HEK293 (cell line): ENCODE measurements at regions not wholly inside any gene's neighbourhood (a gene's known extent, or its start where the extent isn't known, plus 50 kb on each side); places are given as distances from the start of the nearest gene placed in this dataset.
"Not testable (repeated sequence)": the region's sequence is repeated elsewhere in the genome, so short reads cannot be mapped to it uniquely, and the experiment has no call there.

Experiments
- CTCF ChIA-PET: fragments of 350-600 bp; formaldehyde crosslinking; extraction: SDS; loops from one replicate; lab custom pipeline; 2021; ENCODE audit warnings: antibody characterized with exemption; lab: Yijun Ruan, JAX
- POLR2A ChIA-PET: fragments of 300-600 bp; formaldehyde crosslinking; extraction: SDS; loops from one replicate; lab custom pipeline; 2020; ENCODE audit warnings: antibody characterized with exemption, inconsistent platforms; lab: Yijun Ruan, JAX
- H3K27ac ChIP-seq: fragments of 200-500 bp; sonication (Bioruptor generic); 2 replicates; pipeline ENCODE4 v1.5.1; 2014; ENCODE audit warnings: low read depth, low read length, control low read depth, inconsistent platforms; ENCODE audit errors: extremely low read depth
- H3K36me3 ChIP-seq, 2 experiments: fragments of 200-500 bp in 1 of 2; sonication (Bioruptor generic) in 1 of 2; 1 replicate in 1 of 2; 2 replicates in 1 of 2; pipeline ENCODE4 v1.5.1; 2014 to 2017; ENCODE audit warnings: inconsistent platforms in 2 of 2, low read length in 2 of 2; ENCODE audit not compliant: control insufficient read depth in 2 of 2, insufficient read depth in 1 of 2
- H3K4me1 ChIP-seq: fragments of 200-500 bp; sonication (Bioruptor generic); 2 replicates; pipeline ENCODE4 v1.5.1; 2014; ENCODE audit warnings: mild to moderate bottlenecking, low read length, inconsistent platforms; ENCODE audit not compliant: control insufficient read depth, insufficient read depth
- H3K4me3 ChIP-seq: 2 replicates; pipeline ENCODE4 v1.5.1; 2011; ENCODE audit warnings: low read depth, mild to moderate bottlenecking, control low read depth, low read length, moderate library complexity
- H3K9me3 ChIP-seq: fragments of 200-500 bp; sonication (Bioruptor generic); 2 replicates; pipeline ENCODE4 v1.5.1; 2014; ENCODE audit warnings: low read depth, low read length, inconsistent platforms; ENCODE audit not compliant: control insufficient read depth, insufficient read depth
- FEZF1 ChIP-seq: fragments of 450-650 bp; formaldehyde crosslinking; IDR thresholded peaks from 2 replicates; pipeline ENCODE4 v1.5.1; 2016; ENCODE audit warnings: missing biosample characterization, missing genetic modification characterization
- GFI1B ChIP-seq: fragments of 450-650 bp; formaldehyde crosslinking; IDR thresholded peaks from 2 replicates; pipeline ENCODE4 v1.5.1; 2016; ENCODE audit warnings: missing biosample characterization, missing genetic modification characterization
- GLIS1 ChIP-seq: fragments of 450-650 bp; formaldehyde crosslinking; IDR thresholded peaks from 2 replicates; pipeline ENCODE4 v1.5.1; 2016; ENCODE audit warnings: missing biosample characterization, missing genetic modification characterization
- HOXD13 ChIP-seq: sonication (generic); formaldehyde crosslinking; IDR thresholded peaks from 2 replicates; pipeline ENCODE4 v1.8.0; 2022; ENCODE audit warnings: missing genetic modification reagents, borderline replicate concordance
- KLF16 ChIP-seq: fragments of 450-650 bp; formaldehyde crosslinking; IDR thresholded peaks from 2 replicates; pipeline ENCODE4 v1.5.1; 2017; ENCODE audit warnings: missing biosample characterization, missing genetic modification characterization
- KLF17 ChIP-seq: fragments of 450-650 bp; formaldehyde crosslinking; IDR thresholded peaks from 2 replicates; pipeline ENCODE4 v1.5.1; 2016; ENCODE audit warnings: missing biosample characterization, missing genetic modification characterization
- SCRT1 ChIP-seq: fragments of 450-650 bp; formaldehyde crosslinking; IDR thresholded peaks from 2 replicates; pipeline ENCODE4 v1.5.1; 2016; ENCODE audit warnings: missing biosample characterization, missing genetic modification characterization, borderline replicate concordance
- SCRT2 ChIP-seq: fragments of 450-650 bp; formaldehyde crosslinking; IDR thresholded peaks from 2 replicates; pipeline ENCODE4 v1.5.1; 2016; ENCODE audit warnings: missing biosample characterization, missing genetic modification characterization
- TSHZ1 ChIP-seq: fragments of 450-650 bp; formaldehyde crosslinking; IDR thresholded peaks from 2 replicates; pipeline ENCODE4 v1.5.1; 2016; ENCODE audit warnings: missing biosample characterization, missing genetic modification characterization, borderline replicate concordance
- WT1 ChIP-seq: fragments of 450-650 bp; formaldehyde crosslinking; IDR thresholded peaks from 2 replicates; pipeline ENCODE4 v1.5.1; 2016; ENCODE audit warnings: missing biosample characterization, missing genetic modification characterization
- ZNF121 ChIP-seq: fragments of 450-650 bp; formaldehyde crosslinking; IDR thresholded peaks from 2 replicates; pipeline ENCODE4 v1.5.1; 2016; ENCODE audit warnings: missing biosample characterization, missing genetic modification characterization
- ZNF138 ChIP-seq: fragments of 450-650 bp; formaldehyde crosslinking; IDR thresholded peaks from 2 replicates; pipeline ENCODE4 v1.5.1; 2016; ENCODE audit warnings: missing biosample characterization, missing genetic modification characterization, borderline replicate concordance
- ZNF140 ChIP-seq: fragments of 450-650 bp; formaldehyde crosslinking; IDR thresholded peaks from 2 replicates; pipeline ENCODE4 v1.5.1; 2016; ENCODE audit warnings: missing biosample characterization, missing genetic modification characterization
- ZNF16 ChIP-seq: fragments of 450-650 bp; formaldehyde crosslinking; IDR thresholded peaks from 2 replicates; pipeline ENCODE4 v1.5.1; 2016; ENCODE audit warnings: low read depth, missing biosample characterization, missing genetic modification characterization
- ZNF169 ChIP-seq: fragments of 450-650 bp; formaldehyde crosslinking; IDR thresholded peaks from 2 replicates; pipeline ENCODE4 v1.5.1; 2016; ENCODE audit warnings: missing biosample characterization, missing genetic modification characterization
- ZNF184 ChIP-seq: fragments of 450-650 bp; IDR thresholded peaks from 2 replicates; pipeline ENCODE4 v1.5.1; 2018; ENCODE audit warnings: missing biosample characterization, mild to moderate bottlenecking, missing genetic modification characterization
- ZNF362 ChIP-seq: fragments of 450-650 bp; formaldehyde crosslinking; IDR thresholded peaks from 2 replicates; pipeline ENCODE4 v1.5.1; 2016; ENCODE audit warnings: missing biosample characterization, missing genetic modification characterization
- ZNF37A ChIP-seq: fragments of 450-650 bp; IDR thresholded peaks from 2 replicates; pipeline ENCODE4 v1.5.1; 2018; ENCODE audit warnings: missing biosample characterization, missing genetic modification characterization
- ZNF394 ChIP-seq: fragments of 450-650 bp; formaldehyde crosslinking; IDR thresholded peaks from 2 replicates; pipeline ENCODE4 v1.5.1; 2016; ENCODE audit warnings: missing biosample characterization, missing genetic modification characterization, mild to moderate bottlenecking, moderate library complexity, borderline replicate concordance
- ZNF449 ChIP-seq: fragments of 450-650 bp; formaldehyde crosslinking; IDR thresholded peaks from 2 replicates; pipeline ENCODE4 v1.5.1; 2017; ENCODE audit warnings: missing biosample characterization, mild to moderate bottlenecking, missing genetic modification characterization, moderate library complexity
- ZNF48 ChIP-seq: fragments of 450-650 bp; formaldehyde crosslinking; IDR thresholded peaks from 2 replicates; pipeline ENCODE4 v1.5.1; 2016; ENCODE audit warnings: missing biosample characterization, missing genetic modification characterization
- ZNF514 ChIP-seq: fragments of 450-650 bp; formaldehyde crosslinking; IDR thresholded peaks from 2 replicates; pipeline ENCODE4 v1.5.1; 2016; ENCODE audit warnings: missing biosample characterization, missing genetic modification characterization
- ZNF555 ChIP-seq: fragments of 450-650 bp; formaldehyde crosslinking; conservative IDR thresholded peaks from 2 replicates; pipeline ENCODE4 v1.5.1; 2017; ENCODE audit warnings: missing biosample characterization, mild to moderate bottlenecking, missing genetic modification characterization, inconsistent platforms
- ZNF561 ChIP-seq: fragments of 450-650 bp; IDR thresholded peaks from 2 replicates; pipeline ENCODE4 v1.5.1; 2018; ENCODE audit warnings: missing biosample characterization, missing genetic modification characterization, borderline replicate concordance
- ZNF580 ChIP-seq: fragments of 450-650 bp; formaldehyde crosslinking; IDR thresholded peaks from 2 replicates; pipeline ENCODE4 v1.5.1; 2016; ENCODE audit warnings: missing biosample characterization, missing genetic modification characterization
- ZNF600 ChIP-seq: fragments of 450-650 bp; formaldehyde crosslinking; IDR thresholded peaks from 2 replicates; pipeline ENCODE4 v1.5.1; 2016; ENCODE audit warnings: missing biosample characterization, missing genetic modification characterization
- ZNF629 ChIP-seq: fragments of 450-650 bp; formaldehyde crosslinking; IDR thresholded peaks from 2 replicates; pipeline ENCODE4 v1.5.1; 2017; ENCODE audit warnings: missing biosample characterization, missing genetic modification characterization
- ZNF747 ChIP-seq: fragments of 450-650 bp; formaldehyde crosslinking; IDR thresholded peaks from 2 replicates; pipeline ENCODE4 v1.5.1; 2016; ENCODE audit warnings: missing biosample characterization, missing genetic modification characterization

GRCh38 chr17:72386173-72386572 is 265.4 kb downstream of the SOX9 start:
- H3K36me3 ChIP-seq, H3K9me3 ChIP-seq, H3K4me3 ChIP-seq: not testable (repeated sequence)
- H3K4me1 ChIP-seq, result peaks cover 35% of the 10 kb centered on the region
- ChIA-PET POLR2A (interaction anchor here (0.7 kb wide), 1 partner anchor 41 kb away, joined by 5 read pairs; no protein-coding TSS in a partner anchor), CTCF (interaction anchor here (0.5 to 0.6 kb wide), 2 partner anchors 22 to 1764 kb away, joined by 3 read pairs; no protein-coding TSS in a partner anchor)
- peak overlapping the region; percentile 61 for H3K27ac ChIP-seq
- 0 out of 2 replicates have a peak, but pooled peaks have one; percentile 13 for TF ChIP-seq SCRT1 (tag by site-specific recombination)
- TF ChIP-seq ZNF362, result peak; percentile 94
- peak; percentile 96 for TF ChIP-seq ZNF121
- peak; percentile 68 for TF ChIP-seq SCRT2
- peak; percentile 37; the same call in 1 of the 2 replicates for TF ChIP-seq ZNF394 (tag by site-specific recombination)
- TF ChIP-seq ZNF600, result peak; percentile 54
- TF ChIP-seq, all 188 proteins: peak for 6; not testable (repeated sequence) for 182

GRCh38 chr17:72386619-72387237 is 265.9 kb downstream of the SOX9 start:
- Histone ChIP-seq H3K4me1 (peaks cover 32% of the 10 kb centered on the region), H3K4me3 (no peak overlapping the region), H3K9me3 (no peaks in the 10 kb centered on the region), H3K36me3 (no peaks in the 10 kb centered on the region), H3K27ac (peak overlapping the region; percentile 61)
- POLR2A ChIA-PET, result interaction anchor here (0.6 to 1.0 kb wide), 3 partner anchors 13 to 266 kb away, joined by 3 to 5 read pairs (median 3); partner anchors contain the start of gene SOX9
- CTCF ChIA-PET, result interaction anchor here (0.5 kb wide), 1 partner anchor 21 kb away, joined by 3 read pairs; no protein-coding TSS in a partner anchor
- no peak; the same call in 1 of the 2 replicates for TF ChIP-seq ZNF600
- no peak for TF ChIP-seq ZNF184
- no peak for TF ChIP-seq SCRT1 (tag by site-specific recombination)
- TF ChIP-seq HOXD13 (CRISPR knock-in tag), result no peak
- peak; percentile 91 for TF ChIP-seq GLIS1 (tag by site-specific recombination)
- TF ChIP-seq ZNF37A (tag by site-specific recombination), result no peak
- no peak for TF ChIP-seq ZNF48 (tag by site-specific recombination)
- TF ChIP-seq ZNF140 (tag by site-specific recombination), result no peak
- no peak for TF ChIP-seq ZNF555
- TF ChIP-seq ZNF449 (tag by site-specific recombination), result no peak; the same call in none of the 2 replicates
- no peak for TF ChIP-seq ZNF169 (tag by site-specific recombination)
- TF ChIP-seq TSHZ1, result no peak
- TF ChIP-seq GFI1B (tag by site-specific recombination), result no peak
- TF ChIP-seq KLF17 (tag by site-specific recombination), result peak; percentile 84
- TF ChIP-seq KLF16 (tag by site-specific recombination), result no peak
- TF ChIP-seq ZNF514 (tag by site-specific recombination), result no peak
- peak; percentile 93 for TF ChIP-seq WT1 (tag by site-specific recombination)
- 0 out of 2 replicates have a peak, but pooled peaks have one; percentile 48 for TF ChIP-seq ZNF561 (tag by site-specific recombination)
- TF ChIP-seq ZNF580 (tag by site-specific recombination), result no peak
- no peak for TF ChIP-seq ZNF138 (tag by site-specific recombination)
- TF ChIP-seq ZNF16 (tag by site-specific recombination), result no peak
- no peak for TF ChIP-seq ZNF747
- peak; percentile 66 for TF ChIP-seq ZNF629 (tag by site-specific recombination)
- TF ChIP-seq FEZF1, result peak; percentile 80
